Thoracic aorta (tissue), 2 donors: ENCODE measurements at regions not wholly inside any gene's neighbourhood (a gene's known extent, or its start where the extent isn't known, plus 50 kb on each side); places are given as distances from the start of the nearest gene placed in this dataset.

Experiments
- ATAC-seq: fragments of 150-250 bp; one replicate; pipeline ENCODE4 v1.8.0; 2017; ENCODE audit warnings: low read depth; ENCODE audit not compliant: insufficient number of reproducible peaks, low FRiP score
- DNase-seq: peaks from one replicate; pipeline ENCODE4 v3.0.0-alpha.2; 2020; ENCODE audit warnings: low spot score
- H3K27ac ChIP-seq, 2 donors: fragments of 200-600 bp; sonication (generic); 1 replicate in 1 of 2; 2 replicates in 1 of 2; pipeline ENCODE4 v1.5.1; 2016; ENCODE audit warnings: mild to moderate bottlenecking in 2 of 2, moderate library complexity in 2 of 2
- H3K27me3 ChIP-seq: fragments of 200-600 bp; sonication (generic); replicated peaks from 2 replicates; pipeline ENCODE4 v1.6.0; 2016; ENCODE audit warnings: mild to moderate bottlenecking; ENCODE audit not compliant: insufficient read depth
- H3K36me3 ChIP-seq: fragments of 200-600 bp; sonication (generic); one replicate; pipeline ENCODE4 v1.5.1; 2016
- H3K4me1 ChIP-seq, 2 donors: fragments of 200-600 bp; sonication (generic); 1 replicate in 1 of 2; 2 replicates in 1 of 2; pipeline versions ENCODE4 v1.5.1 to v1.6.0; 2016; ENCODE audit warnings: low read depth in 2 of 2, mild to moderate bottlenecking in 1 of 2; ENCODE audit not compliant: control insufficient read depth in 1 of 2
- H3K4me3 ChIP-seq: fragments of 200-600 bp; sonication (generic); 2 replicates; pipeline ENCODE4 v1.5.1; 2016; ENCODE audit warnings: mild to moderate bottlenecking
- H3K9me3 ChIP-seq: fragments of 200-600 bp; sonication (generic); 2 replicates; pipeline ENCODE4 v1.5.1; 2016
- CTCF ChIP-seq: fragments of 200-600 bp; sonication (generic); IDR thresholded peaks from one replicate; pipeline ENCODE4 v1.5.1; 2019; ENCODE audit warnings: antibody characterized with exemption

DNA sequence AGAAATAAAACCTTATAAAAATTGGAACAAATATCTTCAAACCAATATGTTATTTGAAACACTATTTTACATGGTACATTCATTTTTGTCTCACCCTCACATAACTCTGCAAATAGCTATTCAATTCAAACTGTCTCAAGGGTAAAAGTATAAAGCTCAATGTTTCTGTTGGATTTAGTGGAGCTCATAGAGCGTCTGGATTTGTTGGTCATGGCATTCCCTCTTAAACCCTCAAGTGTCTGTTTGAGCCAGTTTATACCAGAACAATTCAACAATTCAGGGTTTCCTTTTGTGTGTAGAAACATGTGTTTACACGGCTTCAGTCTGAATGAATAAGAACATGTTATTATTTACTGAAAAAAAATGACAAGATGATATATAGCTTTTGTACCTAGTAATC, 161.6 kb downstream of the PCDH18 start:
- H3K9me3 ChIP-seq, result no peaks in the 10 kb centered on the region
- H3K4me3 ChIP-seq, result no peak overlapping the region
- no peak for ATAC-seq
- H3K36me3 ChIP-seq, result no peaks in the 10 kb centered on the region
- no peak for DNase-seq
- no peaks in the 10 kb centered on the region for H3K27me3 ChIP-seq
- no peak for TF ChIP-seq CTCF
- H3K4me1 ChIP-seq, result peaks cover 8 to 42% of the 10 kb centered on the region in 2 donors
- peak overlapping the region in 1 of 2 donors; percentile 10 for H3K27ac ChIP-seq

DNA sequence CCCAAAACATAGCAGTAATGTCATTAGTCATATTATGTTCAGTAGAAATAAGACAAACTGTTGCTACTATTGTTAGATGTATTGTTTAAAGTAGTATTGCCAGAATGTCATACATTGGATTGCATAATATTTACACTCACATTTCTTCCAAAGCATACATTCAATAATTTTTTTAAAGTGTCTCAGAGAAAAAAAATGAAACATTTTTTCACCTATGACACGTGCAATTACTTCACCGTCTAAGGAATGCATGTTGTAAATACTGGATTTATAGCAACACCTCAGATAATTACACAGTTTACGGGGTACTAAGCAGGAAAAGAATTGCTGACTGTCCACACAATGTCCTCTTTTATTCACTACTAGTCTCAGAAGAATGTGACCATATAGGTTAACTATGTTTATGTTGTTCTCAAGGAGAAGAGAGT, 162.1 kb downstream of the PCDH18 start:
- Histone ChIP-seq H3K4me1 (peaks cover 8 to 40% of the 10 kb centered on the region in 2 donors), H3K4me3 (no peak overlapping the region), H3K27ac (peak overlapping the region in 1 of 2 donors; percentile 10), H3K27me3 (no peaks in the 10 kb centered on the region), H3K9me3 (no peaks in the 10 kb centered on the region), H3K36me3 (no peaks in the 10 kb centered on the region)
- no peak for DNase-seq
- no peak for TF ChIP-seq CTCF
- no peak for ATAC-seq

- no peaks in the 10 kb centered on the region for H3K27me3 ChIP-seq
- no peak overlapping the region for H3K4me3 ChIP-seq
- DNase-seq, result no peak
- H3K4me1 ChIP-seq, result peaks cover 3 to 14% of the 10 kb centered on the region in 2 donors
- no peak for ATAC-seq
- no peaks in the 10 kb centered on the region for H3K36me3 ChIP-seq
- H3K27ac ChIP-seq, result no peak overlapping the region
- TF ChIP-seq CTCF, result no peak
- H3K9me3 ChIP-seq, result no peaks in the 10 kb centered on the region
These were observed 164.7 kb downstream of the PCDH18 start for GRCh38 chr4:137367620-137368019.

DNA sequence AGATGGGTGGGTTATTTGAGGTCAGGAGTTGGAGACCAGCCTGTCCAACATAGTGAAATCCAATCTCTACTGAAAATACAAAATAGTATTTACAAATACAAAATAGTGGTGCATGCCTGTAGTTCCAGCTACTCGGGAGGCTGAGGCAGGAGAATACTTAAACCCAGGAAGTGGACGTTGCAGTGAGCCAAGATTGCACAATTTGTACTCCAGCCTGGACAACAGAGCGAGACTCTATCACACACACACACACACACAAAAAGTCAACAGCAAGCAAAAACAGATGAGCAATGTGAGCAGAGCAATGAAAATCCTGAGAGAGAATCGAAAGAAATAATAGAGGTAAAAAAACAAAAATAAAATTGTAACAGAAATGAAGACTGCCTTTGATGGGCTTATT, 168.8 kb downstream of the PCDH18 start:
- ATAC-seq (no peak), DNase-seq (no peak)
- Histone ChIP-seq H3K36me3 (no peaks in the 10 kb centered on the region), H3K4me3 (no peak overlapping the region), H3K27ac (no peak overlapping the region), H3K9me3 (no peaks in the 10 kb centered on the region), H3K27me3 (no peaks in the 10 kb centered on the region), H3K4me1 (peaks cover 10 to 13% of the 10 kb centered on the region in 2 donors)
- TF ChIP-seq CTCF, result no peak

DNA sequence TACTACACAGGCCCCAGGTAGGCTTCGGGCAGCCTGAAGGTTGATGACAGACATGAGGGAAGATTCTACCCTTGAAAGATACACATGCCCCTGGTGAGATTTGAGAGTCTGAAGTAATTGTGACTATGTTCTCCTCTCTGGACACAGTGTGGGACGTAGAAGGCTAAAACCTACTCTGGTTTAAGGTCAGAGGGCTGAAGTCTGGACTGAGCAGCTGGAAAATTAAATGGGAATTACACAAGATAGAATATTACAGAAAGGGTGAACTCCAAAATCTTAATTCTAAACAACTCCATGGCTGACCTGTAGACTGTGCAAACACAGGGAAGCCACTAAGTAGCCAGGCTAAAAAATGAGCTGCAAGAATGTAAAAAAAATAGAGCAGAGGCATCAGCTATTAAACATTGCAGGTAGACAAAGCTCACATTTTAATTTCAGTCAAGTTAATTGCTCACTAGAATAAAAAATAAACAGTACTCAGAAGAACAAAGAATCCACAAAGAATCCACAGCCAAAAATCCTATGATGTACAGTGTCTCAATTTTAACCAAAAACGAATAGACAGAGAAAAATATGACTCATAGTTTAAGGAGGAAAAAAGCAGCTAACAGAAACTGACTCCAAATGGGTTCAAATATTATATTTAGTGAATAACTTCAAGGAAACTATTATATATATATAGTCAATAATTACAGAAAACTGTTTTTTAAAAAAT, 170.4 kb downstream of the PCDH18 start:
- no peak for DNase-seq
- TF ChIP-seq CTCF, result no peak
- Histone ChIP-seq H3K27me3 (no peaks in the 10 kb centered on the region), H3K4me3 (no peak overlapping the region), H3K9me3 (no peaks in the 10 kb centered on the region), H3K4me1 (peaks cover 10 to 13% of the 10 kb centered on the region in 2 donors), H3K36me3 (no peaks in the 10 kb centered on the region), H3K27ac (no peak overlapping the region)
- ATAC-seq, result no peak
